LNCaP clone FGC (cell line): ENCODE measurements at regions not wholly inside any gene's neighbourhood (a gene's known extent, or its start where the extent isn't known, plus 50 kb on each side); places are given as distances from the start of the nearest gene placed in this dataset.

Experiments used
- DNase-seq: peaks from one replicate; pipeline ENCODE4 v3.0.0-alpha.2; 2011; ENCODE audit warnings: low read depth
- H3K4me3 ChIP-seq: 2 replicates; pipeline ENCODE4 v1.5.1; 2011; ENCODE audit warnings: mild to moderate bottlenecking, low read depth, low read length, control low read depth
- CTCF ChIP-seq: IDR thresholded peaks from 2 replicates; pipeline ENCODE4 v1.5.1; 2012; ENCODE audit warnings: mild to moderate bottlenecking; ENCODE audit not compliant: control insufficient read depth, insufficient read depth; ENCODE audit errors: extremely low read depth

GRCh38 chr2:115904516-115904915 lies 1462.1 kb downstream of the DPP10 start:
- no peak overlapping the region for H3K4me3 ChIP-seq
- no peak for TF ChIP-seq CTCF
- no peak for DNase-seq

DNA sequence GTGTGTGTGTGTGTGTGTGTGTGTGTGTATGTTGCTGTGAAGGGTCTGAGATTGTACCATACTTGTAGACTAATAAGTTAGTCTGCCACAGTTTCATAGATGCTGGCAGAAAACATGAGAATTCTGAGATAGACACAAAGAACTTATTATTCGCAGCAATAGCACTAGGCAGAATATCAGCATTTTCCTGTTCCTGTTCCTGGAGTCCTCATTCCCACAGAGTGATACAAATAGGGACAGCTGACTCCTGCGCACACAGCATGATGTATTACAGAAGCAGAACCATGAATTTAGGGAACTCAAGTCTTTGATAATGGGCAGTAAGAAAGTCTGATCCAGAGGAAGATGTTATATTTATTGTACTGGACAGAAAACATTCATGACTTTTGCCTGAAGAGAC lies 1466.3 kb downstream of the DPP10 start:
- DNase-seq, result no peak
- H3K4me3 ChIP-seq, result no peak overlapping the region
- TF ChIP-seq CTCF, result no peak

DNA sequence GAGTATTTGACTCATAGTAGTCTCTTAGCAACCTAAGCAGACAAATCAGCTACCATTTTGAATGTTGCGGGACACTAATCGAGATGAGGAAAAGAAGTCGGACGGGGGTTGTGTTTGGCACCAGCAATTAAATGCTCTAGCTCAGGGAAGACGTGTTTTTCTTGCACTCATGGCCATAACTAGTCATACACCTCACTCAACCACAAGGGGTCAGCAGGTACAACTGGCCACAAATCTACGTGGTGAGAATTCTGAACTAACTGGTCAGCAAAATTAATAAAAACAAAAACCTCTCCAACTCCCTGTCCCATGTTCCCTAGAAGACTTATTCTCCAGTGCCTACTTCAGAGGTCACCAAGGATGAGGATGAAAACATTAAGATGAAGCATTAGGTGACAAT lies 1467.8 kb downstream of the DPP10 start:
- no peak overlapping the region for H3K4me3 ChIP-seq
- TF ChIP-seq CTCF, result peak; percentile 73
- peak; percentile 7 for DNase-seq

DNA sequence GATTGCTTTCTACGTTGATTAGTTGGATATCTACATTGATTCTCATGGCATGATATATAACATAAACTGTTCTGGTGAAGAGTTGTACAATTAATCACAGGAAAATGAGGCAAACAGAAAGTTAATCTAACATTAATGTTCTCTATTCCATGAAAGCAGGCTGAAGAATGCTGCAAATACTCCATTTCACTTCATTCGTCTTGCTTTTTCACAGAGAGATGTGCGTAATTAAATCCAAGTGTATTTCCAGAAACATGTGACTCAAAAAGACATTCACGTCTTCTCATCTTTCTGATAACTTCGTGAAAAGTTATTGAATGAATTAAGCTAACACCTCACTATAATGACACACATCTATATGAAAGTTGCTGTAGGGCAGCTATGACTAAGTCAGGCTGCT lies 1471.5 kb downstream of the DPP10 start:
- no peak overlapping the region for H3K4me3 ChIP-seq
- no peak for TF ChIP-seq CTCF
- DNase-seq, result no peak

DNA sequence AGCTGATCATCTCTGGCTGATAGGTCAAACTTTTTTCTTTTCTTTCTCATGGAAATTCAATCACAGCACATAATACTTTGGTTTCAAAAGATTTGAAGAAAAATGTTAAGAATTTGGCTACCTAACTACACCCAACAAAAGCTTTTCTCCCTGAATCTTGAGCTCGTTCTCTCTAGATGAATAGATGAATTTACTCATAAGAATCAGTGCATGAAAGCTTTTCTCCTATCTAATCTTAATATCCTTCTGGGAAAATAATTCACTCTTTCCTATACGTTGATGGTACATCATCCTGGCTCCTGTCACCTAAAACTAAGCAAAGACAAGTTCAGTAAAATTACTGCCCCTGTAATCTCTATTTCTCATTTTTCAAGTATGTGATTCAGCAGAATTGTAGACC lies 1479.1 kb downstream of the DPP10 start:
- no peak for TF ChIP-seq CTCF
- no peak overlapping the region for H3K4me3 ChIP-seq
- no peak for DNase-seq

DNA sequence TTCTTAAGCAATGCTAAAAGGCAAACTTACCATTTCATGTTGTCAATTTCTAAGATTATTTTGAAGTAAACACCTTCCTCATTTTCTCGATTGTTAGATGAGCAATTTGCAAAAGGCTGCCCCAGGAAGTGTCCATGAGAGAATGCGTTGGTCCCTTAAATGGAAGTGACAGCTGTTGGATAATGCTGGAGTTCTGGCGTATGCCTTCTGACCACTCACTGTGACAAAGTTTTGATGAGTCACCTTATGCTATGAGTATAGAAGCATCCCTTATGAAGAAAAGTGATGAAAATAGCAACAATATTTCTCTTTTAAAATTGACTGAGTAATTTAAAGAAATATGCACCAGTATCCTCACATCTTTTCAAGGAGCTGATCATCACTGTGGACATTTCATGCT lies 1497.5 kb downstream of the DPP10 start:
- TF ChIP-seq CTCF, result no peak
- DNase-seq, result no peak
- no peak overlapping the region for H3K4me3 ChIP-seq

- no peak for DNase-seq
These were observed 1500.4 kb downstream of the DPP10 start for GRCh38 chr2:115942800-115943199.

More at GRCh38 chr2:115942800-115943199, 1500.4 kb downstream of the DPP10 start:
- TF ChIP-seq CTCF, result no peak
- H3K4me3 ChIP-seq, result no peak overlapping the region
